Stimulated activated naive B cell treated with anti-CD40 and anti-IgM and Interleukin-4, amounts not matched to agents 10 μg/mL and 1 μg/mL and 100 μg/mL, for 72 hours (primary cell): ENCODE measurements at regions not wholly inside any gene's neighbourhood (a gene's known extent, or its start where the extent isn't known, plus 50 kb on each side); places are given as distances from the start of the nearest gene placed in this dataset.

Source experiments
- ATAC-seq, 2 donors: fragments of 150-1000 bp; cut with Tn5 transposase; replicated peaks; 2 replicates each; pipeline ENCODE4 v1.10.0; 2021; ENCODE audit warnings: moderate library complexity in 1 of 2
- DNase-seq: peaks from one replicate; pipeline ENCODE4 v3.0.0; 2021
- H3K27ac Mint-ChIP-seq: one replicate; pipeline ENCODE4 v1.8.0; 2022; ENCODE audit warnings: mild to moderate bottlenecking, mixed read lengths
- H3K27me3 Mint-ChIP-seq, 2 donors: one replicate each; pipeline ENCODE4 v1.8.0; 2022; ENCODE audit warnings: mixed read lengths in 2 of 2
- H3K36me3 Mint-ChIP-seq, 2 donors: one replicate each; pipeline ENCODE4 v1.8.0; 2022; ENCODE audit warnings: mixed read lengths in 2 of 2, mild to moderate bottlenecking in 1 of 2
- H3K4me1 Mint-ChIP-seq, 2 donors: one replicate each; pipeline ENCODE4 v1.8.0; 2022; ENCODE audit warnings: mixed read lengths in 2 of 2, mild to moderate bottlenecking in 1 of 2
- H3K4me3 Mint-ChIP-seq, 2 donors: one replicate each; pipeline ENCODE4 v1.8.0; 2022; ENCODE audit warnings: mild to moderate bottlenecking in 2 of 2, mixed read lengths in 2 of 2, moderate library complexity in 1 of 2
- H3K9me3 Mint-ChIP-seq, 2 donors: one replicate each; pipeline ENCODE4 v1.8.0; 2022; ENCODE audit warnings: mixed read lengths in 2 of 2, mild to moderate bottlenecking in 1 of 2

- H3K9me3 Mint-ChIP-seq = peaks cover 0 to 4% of the 10 kb centered on the region in 2 donors
- peaks cover 21 to 24% of the 10 kb centered on the region in 2 donors for H3K27me3 Mint-ChIP-seq
- no peak for DNase-seq
- H3K36me3 Mint-ChIP-seq = no peaks in the 10 kb centered on the region
- no peak overlapping the region for H3K27ac Mint-ChIP-seq
- H3K4me1 Mint-ChIP-seq = no peaks in the 10 kb centered on the region
- no peak for ATAC-seq
- H3K4me3 Mint-ChIP-seq = no peak overlapping the region
Measured at GRCh38 chr15:72889545-72889944, 106.0 kb upstream of the ADPGK start.

- Mint-ChIP-seq H3K27ac (no peak overlapping the region), H3K4me1 (no peaks in the 10 kb centered on the region), H3K27me3 (peaks cover 22 to 24% of the 10 kb centered on the region in 2 donors), H3K4me3 (no peak overlapping the region), H3K36me3 (no peaks in the 10 kb centered on the region), H3K9me3 (peaks cover under 1 to 4% of the 10 kb centered on the region in 2 donors)
- DNase-seq (no peak), ATAC-seq (no peak)
Measured at GRCh38 chr15:72888811-72889210, 105.3 kb upstream of the ADPGK start.

- peaks cover 20 to 24% of the 10 kb centered on the region in 2 donors for H3K27me3 Mint-ChIP-seq
- no peaks in the 10 kb centered on the region for H3K4me1 Mint-ChIP-seq
- no peaks in the 10 kb centered on the region for H3K36me3 Mint-ChIP-seq
- ATAC-seq (no peak), DNase-seq (no peak)
- H3K27ac Mint-ChIP-seq = no peak overlapping the region
- H3K9me3 Mint-ChIP-seq = peaks cover 4 to 6% of the 10 kb centered on the region in 2 donors
- H3K4me3 Mint-ChIP-seq = no peak overlapping the region
Measured at GRCh38 chr15:72888211-72888610, 104.7 kb upstream of the ADPGK start.

GRCh38 chr15:72887376-72887775, 103.8 kb upstream of the ADPGK start:
- DNase-seq = no peak
- H3K4me3 Mint-ChIP-seq = no peak overlapping the region
- peaks cover 19 to 22% of the 10 kb centered on the region in 2 donors for H3K27me3 Mint-ChIP-seq
- ATAC-seq = no peak
- H3K27ac Mint-ChIP-seq = no peak overlapping the region
- no peaks in the 10 kb centered on the region for H3K36me3 Mint-ChIP-seq
- peaks cover 8 to 14% of the 10 kb centered on the region in 2 donors for H3K9me3 Mint-ChIP-seq
- H3K4me1 Mint-ChIP-seq = no peaks in the 10 kb centered on the region

GRCh38 chr15:72884311-72884710, 100.8 kb upstream of the ADPGK start:
- no peak for ATAC-seq
- Mint-ChIP-seq H3K4me1 (no peaks in the 10 kb centered on the region), H3K36me3 (peaks cover 0 to 2% of the 10 kb centered on the region in 2 donors), H3K27me3 (peaks cover 19 to 27% of the 10 kb centered on the region in 2 donors), H3K27ac (no peak overlapping the region), H3K4me3 (no peak overlapping the region), H3K9me3 (peaks cover 15 to 18% of the 10 kb centered on the region in 2 donors)
- no peak for DNase-seq

- H3K4me1 Mint-ChIP-seq = no peaks in the 10 kb centered on the region
- H3K36me3 Mint-ChIP-seq = no peaks in the 10 kb centered on the region
- no peak overlapping the region for H3K27ac Mint-ChIP-seq
- DNase-seq = no peak
- no peaks in the 10 kb centered on the region for H3K9me3 Mint-ChIP-seq
- no peak overlapping the region for H3K4me3 Mint-ChIP-seq
- no peak for ATAC-seq
- peaks cover 21 to 23% of the 10 kb centered on the region in 2 donors for H3K27me3 Mint-ChIP-seq
Measured at GRCh38 chr15:72873379-72874233, 90.0 kb upstream of the ADPGK start.

- DNase-seq (no peak), ATAC-seq (no peak)
- Mint-ChIP-seq H3K36me3 (no peaks in the 10 kb centered on the region), H3K27ac (no peak overlapping the region), H3K4me3 (no peak overlapping the region), H3K27me3 (peaks cover 23 to 31% of the 10 kb centered on the region in 2 donors), H3K4me1 (no peaks in the 10 kb centered on the region), H3K9me3 (no peaks in the 10 kb centered on the region)
Measured at GRCh38 chr15:72872066-72872845, 88.7 kb upstream of the ADPGK start.

- Mint-ChIP-seq H3K4me1 (no peaks in the 10 kb centered on the region), H3K9me3 (peaks cover 0 to 2% of the 10 kb centered on the region in 2 donors), H3K27ac (no peak overlapping the region), H3K27me3 (peaks cover 20 to 24% of the 10 kb centered on the region in 2 donors), H3K36me3 (no peaks in the 10 kb centered on the region), H3K4me3 (no peak overlapping the region)
- no peak for DNase-seq
- ATAC-seq = no peak
Measured at GRCh38 chr15:72866866-72867616, 83.5 kb upstream of the ADPGK start.

GRCh38 chr15:72866182-72866581, 82.6 kb upstream of the ADPGK start:
- H3K9me3 Mint-ChIP-seq = peaks cover 0 to 2% of the 10 kb centered on the region in 2 donors
- no peak for ATAC-seq
- H3K4me1 Mint-ChIP-seq = no peaks in the 10 kb centered on the region

GRCh38 chr15:72865486-72865885, 81.9 kb upstream of the ADPGK start:
- no peak overlapping the region for H3K4me3 Mint-ChIP-seq
- ATAC-seq = no peak

More at GRCh38 chr15:72866182-72866581, 82.6 kb upstream of the ADPGK start:
- DNase-seq = no peak
- Mint-ChIP-seq H3K4me3 (no peak overlapping the region), H3K36me3 (no peaks in the 10 kb centered on the region), H3K27me3 (peaks cover 19 to 25% of the 10 kb centered on the region in 2 donors), H3K27ac (no peak overlapping the region)

GRCh38 chr15:72864681-72865080, 81.1 kb upstream of the ADPGK start:
- ATAC-seq (no peak), DNase-seq (no peak)
- no peaks in the 10 kb centered on the region for H3K4me1 Mint-ChIP-seq
- no peak overlapping the region for H3K4me3 Mint-ChIP-seq
- peaks cover 0 to 2% of the 10 kb centered on the region in 2 donors for H3K9me3 Mint-ChIP-seq
- H3K27me3 Mint-ChIP-seq = peaks cover 15 to 24% of the 10 kb centered on the region in 2 donors
- no peak overlapping the region for H3K27ac Mint-ChIP-seq
- H3K36me3 Mint-ChIP-seq = no peaks in the 10 kb centered on the region

More at GRCh38 chr15:72865486-72865885, 81.9 kb upstream of the ADPGK start:
- Mint-ChIP-seq H3K36me3 (no peaks in the 10 kb centered on the region), H3K9me3 (peaks cover 0 to 2% of the 10 kb centered on the region in 2 donors), H3K27me3 (peaks cover 19 to 25% of the 10 kb centered on the region in 2 donors), H3K27ac (no peak overlapping the region), H3K4me1 (no peaks in the 10 kb centered on the region)
- DNase-seq = no peak

GRCh38 chr15:72861354-72861910, 77.9 kb upstream of the ADPGK start:
- ATAC-seq (no peak), DNase-seq (no peak)
- Mint-ChIP-seq H3K4me3 (no peak overlapping the region), H3K9me3 (peaks cover 0 to 2% of the 10 kb centered on the region in 2 donors), H3K27ac (no peak overlapping the region), H3K27me3 (peaks cover 13 to 14% of the 10 kb centered on the region in 2 donors), H3K4me1 (no peaks in the 10 kb centered on the region), H3K36me3 (no peaks in the 10 kb centered on the region)

GRCh38 chr15:72859757-72860145, 76.2 kb upstream of the ADPGK start:
- H3K4me3 Mint-ChIP-seq = no peak overlapping the region
- peaks cover 0 to 2% of the 10 kb centered on the region in 2 donors for H3K9me3 Mint-ChIP-seq

More at GRCh38 chr15:72859757-72860145, 76.2 kb upstream of the ADPGK start:
- no peaks in the 10 kb centered on the region for H3K36me3 Mint-ChIP-seq
- H3K4me1 Mint-ChIP-seq = no peaks in the 10 kb centered on the region
- DNase-seq (no peak), ATAC-seq (no peak)
- H3K27ac Mint-ChIP-seq = no peak overlapping the region
- H3K27me3 Mint-ChIP-seq = peaks cover 16 to 18% of the 10 kb centered on the region in 2 donors
